OCI-LY1 (cell line): ENCODE measurements at regions not wholly inside any gene's neighbourhood (a gene's known extent, or its start where the extent isn't known, plus 50 kb on each side); places are given as distances from the start of the nearest gene placed in this dataset.
"Not testable (repeated sequence)": the region's sequence is repeated elsewhere in the genome, so short reads cannot be mapped to it uniquely, and the experiment has no call there.

Source experiments
- CTCF ChIP-seq: fragments of 200-600 bp; sonication (generic), shearing (Covaris generic); IDR thresholded peaks from 2 replicates; pipeline ENCODE4 v1.5.1; 2017; ENCODE audit warnings: mild to moderate bottlenecking, antibody characterized with exemption, low read length, moderate library complexity, mixed read lengths
- EZH2 ChIP-seq: fragments of 200-600 bp; sonication (generic), shearing (Covaris generic); IDR thresholded peaks from 2 replicates; pipeline ENCODE4 v1.8.0; 2017; ENCODE audit warnings: borderline replicate concordance, mixed run types, mild to moderate bottlenecking, antibody characterized with exemption, low read length, moderate library complexity, mixed read lengths

GRCh38 chr21:6068098-6068831 is 4453.1 kb upstream of the TPTE start:
- TF ChIP-seq CTCF, EZH2: not testable (repeated sequence)
